CD8-positive, alpha-beta memory T cell (primary cell): ENCODE measurements at regions not wholly inside any gene's neighbourhood (a gene's known extent, or its start where the extent isn't known, plus 50 kb on each side); places are given as distances from the start of the nearest gene placed in this dataset.

Experiments used
- CTCF ChIA-PET: fragments of 350-600 bp; sonication (Branson Sonifier 250); formaldehyde crosslinking; loops from one replicate; lab custom pipeline; 2021; ENCODE audit warnings: antibody characterized with exemption; lab: Charles Lee
- POLR2A ChIA-PET: fragments of 350-600 bp; sonication (Branson Sonifier 250); formaldehyde crosslinking; loops from one replicate; lab custom pipeline; 2021; ENCODE audit warnings: antibody characterized with exemption; lab: Charles Lee
- DNase-seq, 5 donors: peaks; one replicate each; pipeline versions ENCODE4 v3.0.0 to v3.0.0-alpha.2; 2020 to 2022; ENCODE audit warnings: mixed read lengths in 1 of 5
- H3K27ac ChIP-seq: one replicate; pipeline ENCODE4 v1.7.0; 2013; ENCODE audit warnings: low read depth, mild to moderate bottlenecking, low read length, moderate library complexity
- H3K27me3 ChIP-seq: 2 replicates; pipeline ENCODE4 v1.7.0; 2013; ENCODE audit warnings: low read length, mild to moderate bottlenecking; ENCODE audit not compliant: insufficient read depth, poor library complexity, severe bottlenecking
- H3K36me3 ChIP-seq: 2 replicates; pipeline ENCODE4 v1.7.0; 2013; ENCODE audit warnings: mild to moderate bottlenecking, low read length, moderate library complexity; ENCODE audit not compliant: insufficient read depth
- H3K4me1 ChIP-seq: 2 replicates; pipeline ENCODE4 v1.7.0; 2013; ENCODE audit warnings: mild to moderate bottlenecking, low read length, moderate library complexity; ENCODE audit not compliant: insufficient read depth
- H3K4me3 ChIP-seq: 2 replicates; pipeline ENCODE4 v1.7.0; 2013; ENCODE audit warnings: mild to moderate bottlenecking, low read length
- H3K9me3 ChIP-seq: 2 replicates; pipeline ENCODE4 v1.7.0; 2013; ENCODE audit warnings: mild to moderate bottlenecking, low read length
- H3K27ac Mint-ChIP-seq, 8 donors: one replicate each; pipeline ENCODE4 v1.8.0; 2020 to 2021; ENCODE audit warnings: mixed read lengths in 8 of 8, mild to moderate bottlenecking in 6 of 8, inconsistent platforms in 3 of 8, moderate library complexity in 3 of 8
- H3K27me3 Mint-ChIP-seq, 2 donors: one replicate each; pipeline ENCODE4 v1.8.0; 2020 to 2021; ENCODE audit warnings: mixed read lengths in 2 of 2, mild to moderate bottlenecking in 1 of 2, moderate library complexity in 1 of 2
- H3K36me3 Mint-ChIP-seq, 3 donors: one replicate each; pipeline ENCODE4 v1.8.0; 2020 to 2021; ENCODE audit warnings: mixed read lengths in 3 of 3, inconsistent platforms in 1 of 3, mild to moderate bottlenecking in 1 of 3
- H3K4me1 Mint-ChIP-seq, 3 donors: one replicate each; pipeline ENCODE4 v1.8.0; 2020 to 2021; ENCODE audit warnings: mixed read lengths in 3 of 3, inconsistent platforms in 1 of 3, mild to moderate bottlenecking in 1 of 3
- H3K4me3 Mint-ChIP-seq, 7 donors: one replicate each; pipeline ENCODE4 v1.8.0; 2020 to 2021; ENCODE audit warnings: mixed read lengths in 7 of 7, mild to moderate bottlenecking in 6 of 7, moderate library complexity in 4 of 7, inconsistent platforms in 2 of 7
- H3K9me3 Mint-ChIP-seq, 5 donors: one replicate each; pipeline ENCODE4 v1.8.0; 2020 to 2022; ENCODE audit warnings: mixed read lengths in 5 of 5, mild to moderate bottlenecking in 3 of 5, moderate library complexity in 2 of 5, inconsistent platforms in 1 of 5

DNA sequence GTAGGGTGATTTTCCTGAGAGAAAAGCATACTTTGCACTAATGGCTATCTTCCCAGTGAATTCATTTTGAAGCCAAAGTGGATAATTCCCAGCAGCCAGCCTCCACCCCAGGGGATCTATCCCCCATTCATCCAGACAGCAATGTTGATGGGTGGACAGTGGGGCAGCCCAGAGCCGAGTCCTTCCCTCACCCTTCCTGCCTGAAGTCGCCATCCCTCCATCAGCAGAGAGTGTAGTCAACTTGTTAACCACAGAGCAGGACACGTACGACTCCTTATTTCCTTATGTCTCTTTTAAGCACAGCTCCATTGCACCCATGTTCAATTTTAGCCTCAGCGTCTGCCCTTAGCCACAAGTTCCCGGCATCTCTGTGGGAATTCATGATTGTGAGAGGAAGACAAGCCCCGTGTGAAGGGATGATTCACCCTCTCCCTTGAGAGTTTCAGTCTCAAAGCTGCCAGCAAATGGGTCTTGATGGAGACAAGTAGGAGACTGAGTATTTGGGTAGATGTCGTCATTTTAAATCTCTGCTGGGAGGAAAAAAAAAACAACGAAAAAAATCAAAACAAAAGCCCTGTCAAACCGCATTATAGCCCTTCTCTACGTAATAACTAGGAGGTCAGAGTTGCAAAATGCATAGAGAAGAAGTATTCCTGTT, 58.3 kb upstream of the MEDAG start:
- Mint-ChIP-seq H3K27ac (peak overlapping the region in 6 of 8 donors; percentile 2 to 87 (median 65)), H3K36me3 (peaks cover 0 to 4% (median 0%) of the 10 kb centered on the region in 3 donors), H3K4me3 (peak overlapping the region in 4 of 7 donors; percentile 8 to 33 (median 20)), H3K27me3 (peaks cover 0 to 10% of the 10 kb centered on the region in 2 donors), H3K4me1 (peaks cover 13 to 18% (median 14%) of the 10 kb centered on the region in 3 donors), H3K9me3 (no peaks in the 10 kb centered on the region)
- no peak for DNase-seq
- Histone ChIP-seq H3K27me3 (no peaks in the 10 kb centered on the region), H3K27ac (no peak overlapping the region), H3K36me3 (no peaks in the 10 kb centered on the region), H3K9me3 (no peaks in the 10 kb centered on the region), H3K4me1 (no peaks in the 10 kb centered on the region), H3K4me3 (no peak overlapping the region)
- ChIA-PET CTCF (interaction anchor here (0.7 kb wide), 1 partner anchor 17 kb away, joined by 4 read pairs; no protein-coding TSS in a partner anchor), POLR2A (interaction anchor here (0.6 kb wide), 1 partner anchor 126 kb away, joined by 6 read pairs; no protein-coding TSS in a partner anchor)

DNA sequence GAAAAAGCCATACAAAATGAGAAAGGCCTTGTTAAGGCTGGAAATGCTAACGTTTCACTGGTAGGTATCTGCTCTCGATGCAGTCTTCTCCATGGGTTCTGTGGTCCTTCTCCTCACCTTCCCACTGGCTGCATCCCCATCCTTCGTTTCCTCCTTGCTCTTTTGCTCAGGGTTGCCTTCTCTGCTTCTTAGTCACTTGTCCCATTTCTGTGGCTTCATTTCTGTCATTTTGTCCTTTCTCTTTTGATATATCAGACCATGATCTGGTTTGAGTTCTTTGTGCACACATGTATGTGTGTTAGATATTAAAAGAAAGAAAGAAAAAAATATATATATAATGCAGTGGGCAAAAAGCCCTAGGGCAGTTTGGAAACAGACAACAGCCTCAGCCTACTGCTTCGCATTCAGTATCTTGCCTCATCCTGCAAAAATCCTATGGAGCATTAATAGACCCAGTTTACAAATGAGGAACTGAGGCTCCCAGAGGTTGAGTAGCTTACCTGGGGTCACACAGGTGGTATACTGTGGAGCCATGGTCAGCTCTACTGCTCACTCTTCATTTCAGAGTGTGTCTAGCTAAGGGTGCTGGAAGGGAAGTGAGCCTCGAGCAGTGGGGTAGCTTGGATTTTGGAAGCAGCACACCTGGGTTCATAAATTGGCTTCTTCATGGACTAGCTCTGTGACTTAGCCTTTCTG, 57.6 kb upstream of the MEDAG start:
- no peak overlapping the region for H3K4me3 Mint-ChIP-seq
- H3K36me3 Mint-ChIP-seq = peaks cover 0 to 4% (median 0%) of the 10 kb centered on the region in 3 donors
- peaks cover 0 to 10% of the 10 kb centered on the region in 2 donors for H3K27me3 Mint-ChIP-seq
- ChIA-PET POLR2A (no interaction called here), CTCF (interaction anchor here (2.0 kb wide), 1 partner anchor 17 kb away, joined by 7 read pairs; no protein-coding TSS in a partner anchor)
- no peak for DNase-seq
- no peaks in the 10 kb centered on the region for H3K27me3 ChIP-seq
- H3K4me3 ChIP-seq = no peak overlapping the region
- no peaks in the 10 kb centered on the region for H3K9me3 Mint-ChIP-seq
- no peaks in the 10 kb centered on the region for H3K4me1 ChIP-seq
- no peaks in the 10 kb centered on the region for H3K36me3 ChIP-seq
- H3K4me1 Mint-ChIP-seq = peaks cover 13 to 18% (median 14%) of the 10 kb centered on the region in 3 donors
- peak overlapping the region in 3 of 8 donors; percentile 59 to 85 (median 81) for H3K27ac Mint-ChIP-seq
- H3K9me3 ChIP-seq = no peaks in the 10 kb centered on the region
- no peak overlapping the region for H3K27ac ChIP-seq

DNA sequence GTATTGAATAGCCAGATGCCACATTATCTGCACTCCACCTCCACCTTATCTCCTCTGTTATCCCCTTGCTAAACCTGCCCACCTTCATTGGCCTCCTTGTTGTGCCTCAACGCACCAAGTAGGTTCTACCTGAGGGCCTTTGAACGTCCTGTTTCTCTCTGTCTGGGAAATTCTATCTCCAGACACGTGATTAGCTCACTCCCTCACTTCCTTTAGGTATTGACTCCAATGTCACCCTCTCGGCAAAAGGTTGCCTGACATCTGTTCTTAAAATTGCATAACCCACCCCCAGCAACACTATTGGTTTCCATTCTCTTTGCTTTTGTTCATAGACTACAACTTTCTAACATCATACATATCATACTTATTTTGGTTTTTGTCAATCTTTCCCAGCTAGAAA, 56.5 kb upstream of the MEDAG start:
- peaks cover 0 to 4% (median 0%) of the 10 kb centered on the region in 3 donors for H3K36me3 Mint-ChIP-seq
- ChIA-PET POLR2A (no interaction called here), CTCF (interaction anchor here (2.0 kb wide), 1 partner anchor 16 kb away, joined by 7 read pairs; no protein-coding TSS in a partner anchor)

DNA sequence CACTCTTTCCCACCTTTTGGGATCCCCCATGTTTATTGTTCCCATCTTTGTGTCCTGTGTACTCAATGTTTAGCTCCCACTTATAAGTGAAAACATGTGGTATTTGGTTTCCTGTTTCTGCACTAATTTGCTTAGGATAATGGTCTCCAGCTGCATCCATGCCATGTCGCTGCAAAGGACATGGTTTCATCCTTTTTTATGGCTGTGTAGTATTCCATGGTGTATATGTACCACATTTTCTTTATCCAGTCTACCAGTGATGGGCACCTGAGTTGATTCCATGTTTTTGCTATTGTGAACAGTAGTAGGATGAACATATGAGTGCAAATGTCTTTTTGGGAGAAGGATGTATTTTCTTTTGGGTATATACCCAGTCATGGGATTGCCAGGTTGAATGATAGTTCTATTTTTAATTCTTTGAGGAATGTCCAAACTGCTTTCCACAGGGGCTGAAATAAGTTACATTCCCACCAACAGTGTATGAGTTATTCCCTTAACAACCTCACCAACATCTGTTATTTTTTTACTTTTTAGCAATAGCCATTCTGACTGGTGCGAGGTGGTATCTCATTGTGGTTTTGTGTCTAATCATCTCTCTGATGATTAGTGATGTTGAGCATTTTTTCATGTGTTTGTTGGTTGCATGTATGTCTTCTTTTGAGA, 55.7 kb upstream of the MEDAG start:
- POLR2A ChIA-PET = no interaction called here
- Histone ChIP-seq H3K4me1 (no peaks in the 10 kb centered on the region), H3K9me3 (no peaks in the 10 kb centered on the region), H3K27me3 (no peaks in the 10 kb centered on the region), H3K27ac (no peak overlapping the region), H3K36me3 (no peaks in the 10 kb centered on the region), H3K4me3 (no peak overlapping the region)
- no peak overlapping the region for H3K4me3 Mint-ChIP-seq
- H3K27ac Mint-ChIP-seq = no peak overlapping the region
- no peak for DNase-seq
- H3K36me3 Mint-ChIP-seq = peaks cover 0 to 4% (median 0%) of the 10 kb centered on the region in 3 donors
- no peaks in the 10 kb centered on the region for H3K9me3 Mint-ChIP-seq
- CTCF ChIA-PET = interaction anchor here (2.0 kb wide), 1 partner anchor 15 kb away, joined by 7 read pairs; no protein-coding TSS in a partner anchor
- peaks cover 0 to 10% of the 10 kb centered on the region in 2 donors for H3K27me3 Mint-ChIP-seq
- peaks cover 13 to 18% (median 14%) of the 10 kb centered on the region in 3 donors for H3K4me1 Mint-ChIP-seq

More for the DNA sequence above, 56.5 kb upstream of the MEDAG start:
- Histone ChIP-seq H3K27me3 (no peaks in the 10 kb centered on the region), H3K36me3 (no peaks in the 10 kb centered on the region), H3K27ac (no peak overlapping the region), H3K4me1 (no peaks in the 10 kb centered on the region), H3K4me3 (no peak overlapping the region), H3K9me3 (no peaks in the 10 kb centered on the region)
- H3K27me3 Mint-ChIP-seq = peaks cover 0 to 10% of the 10 kb centered on the region in 2 donors
- H3K4me3 Mint-ChIP-seq = no peak overlapping the region
- no peaks in the 10 kb centered on the region for H3K9me3 Mint-ChIP-seq
- H3K4me1 Mint-ChIP-seq = peaks cover 13 to 18% (median 14%) of the 10 kb centered on the region in 3 donors
- no peak overlapping the region for H3K27ac Mint-ChIP-seq
- DNase-seq = no peak

DNA sequence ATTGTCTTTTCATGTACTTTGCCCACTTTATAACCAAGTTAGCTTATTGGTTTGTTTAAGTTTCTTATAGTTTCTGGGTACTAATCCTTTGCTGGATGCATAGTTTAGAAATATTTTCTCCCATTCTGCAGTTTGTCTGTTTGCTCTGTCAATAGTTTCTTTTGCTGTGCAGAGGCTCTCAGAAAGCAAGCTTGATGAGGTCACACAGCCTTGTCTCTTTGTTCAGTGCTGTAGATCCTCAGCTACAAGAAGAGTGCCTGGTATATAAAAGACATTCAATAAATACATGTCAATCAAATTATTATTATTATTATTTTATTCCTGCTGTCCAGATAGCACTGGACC, 55.2 kb upstream of the MEDAG start:
- Mint-ChIP-seq H3K9me3 (no peaks in the 10 kb centered on the region), H3K27me3 (peaks cover 0 to 10% of the 10 kb centered on the region in 2 donors), H3K36me3 (peaks cover 0 to 4% (median 0%) of the 10 kb centered on the region in 3 donors), H3K27ac (no peak overlapping the region), H3K4me3 (no peak overlapping the region), H3K4me1 (peaks cover 13 to 18% (median 14%) of the 10 kb centered on the region in 3 donors)
- H3K9me3 ChIP-seq = no peaks in the 10 kb centered on the region
- H3K27me3 ChIP-seq = no peaks in the 10 kb centered on the region
- H3K27ac ChIP-seq = no peak overlapping the region
- H3K4me1 ChIP-seq = no peaks in the 10 kb centered on the region
- ChIA-PET POLR2A (no interaction called here), CTCF (no interaction called here)
- no peak for DNase-seq
- H3K4me3 ChIP-seq = no peak overlapping the region
- H3K36me3 ChIP-seq = no peaks in the 10 kb centered on the region

DNA sequence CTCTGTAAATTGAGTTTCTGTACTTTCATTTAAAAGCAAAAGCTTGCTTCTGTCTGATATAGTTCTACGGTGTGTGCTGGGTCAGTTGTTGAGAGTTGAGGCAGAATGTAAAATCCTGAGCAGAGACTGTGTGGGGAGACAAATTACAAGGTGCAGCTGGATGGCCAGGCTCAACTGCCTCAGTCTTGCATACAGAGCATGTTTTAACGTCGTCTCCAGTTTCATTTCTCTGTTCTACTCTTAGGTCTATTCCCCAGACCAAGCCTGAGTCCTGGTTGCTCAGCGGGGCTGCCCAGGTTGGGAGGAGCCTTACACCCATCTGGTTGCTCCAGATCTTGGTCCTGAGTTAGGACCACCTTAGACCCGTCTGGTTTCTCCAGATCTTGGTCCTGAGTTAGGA, 54.4 kb upstream of the MEDAG start:
- H3K27ac Mint-ChIP-seq = no peak overlapping the region
- no peaks in the 10 kb centered on the region for H3K36me3 ChIP-seq
- no peaks in the 10 kb centered on the region for H3K9me3 ChIP-seq
- H3K27me3 ChIP-seq = no peaks in the 10 kb centered on the region
- H3K36me3 Mint-ChIP-seq = peaks cover 0 to 4% (median 0%) of the 10 kb centered on the region in 3 donors
- DNase-seq = no peak
- peaks cover 9 to 12% (median 11%) of the 10 kb centered on the region in 3 donors for H3K4me1 Mint-ChIP-seq
- no peaks in the 10 kb centered on the region for H3K9me3 Mint-ChIP-seq
- ChIA-PET POLR2A (no interaction called here), CTCF (no interaction called here)
- H3K4me3 Mint-ChIP-seq = no peak overlapping the region
- H3K4me3 ChIP-seq = no peak overlapping the region
- H3K27ac ChIP-seq = no peak overlapping the region
- H3K4me1 ChIP-seq = no peaks in the 10 kb centered on the region
- H3K27me3 Mint-ChIP-seq = peaks cover 2 to 10% of the 10 kb centered on the region in 2 donors

DNA sequence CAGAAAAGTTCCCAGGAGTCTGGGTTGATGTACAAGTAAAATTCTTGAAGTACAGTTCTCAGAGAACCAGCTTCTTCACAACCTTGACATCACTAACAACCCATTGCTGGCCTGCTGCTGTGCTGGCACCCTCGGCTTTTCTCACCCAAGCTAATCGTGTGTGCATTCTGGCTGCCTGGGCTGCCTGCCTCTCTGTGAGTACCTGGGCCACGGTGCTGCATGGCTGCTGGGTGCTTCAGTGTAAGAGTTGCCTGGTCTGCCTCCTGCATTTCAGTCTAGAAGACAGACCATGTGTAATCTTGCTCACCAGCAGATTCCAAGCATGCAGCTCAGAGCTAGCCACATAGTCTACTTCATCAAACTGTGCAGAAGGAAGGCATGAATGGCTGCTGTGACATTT, 50.5 kb upstream of the MEDAG start:
- H3K9me3 Mint-ChIP-seq = no peaks in the 10 kb centered on the region

More for the DNA sequence above, 50.5 kb upstream of the MEDAG start:
- H3K27ac ChIP-seq = no peak overlapping the region
- H3K4me3 Mint-ChIP-seq = no peak overlapping the region
- CTCF ChIA-PET = interaction anchor here (1.4 to 2.7 kb wide), 2 partner anchors 10 to 14 kb away, joined by 5 to 7 read pairs; no protein-coding TSS in a partner anchor
- POLR2A ChIA-PET = no interaction called here
- no peak overlapping the region for H3K4me3 ChIP-seq
- H3K36me3 ChIP-seq = no peaks in the 10 kb centered on the region
- H3K27me3 ChIP-seq = no peaks in the 10 kb centered on the region
- no peaks in the 10 kb centered on the region for H3K9me3 ChIP-seq
- no peak overlapping the region for H3K27ac Mint-ChIP-seq
- no peak for DNase-seq
- H3K36me3 Mint-ChIP-seq = no peaks in the 10 kb centered on the region
- H3K4me1 ChIP-seq = no peaks in the 10 kb centered on the region
- no peaks in the 10 kb centered on the region for H3K4me1 Mint-ChIP-seq
- peaks cover 4 to 6% of the 10 kb centered on the region in 2 donors for H3K27me3 Mint-ChIP-seq
